GM12873 (cell line): ENCODE measurements at regions not wholly inside any gene's neighbourhood (a gene's known extent, or its start where the extent isn't known, plus 50 kb on each side); places are given as distances from the start of the nearest gene placed in this dataset.

ENCODE experiments used
- CTCF ChIP-seq: IDR thresholded peaks from 2 replicates; pipeline ENCODE4 v1.5.1; 2012; ENCODE audit warnings: low read depth, mild to moderate bottlenecking, moderate library complexity, low read length, control low read depth; ENCODE audit not compliant: insufficient read depth; ENCODE audit errors: missing control alignments

- no peak for TF ChIP-seq CTCF
These were observed 145.1 kb downstream of the LYPLAL1 start for GRCh38 chr1:219318826-219319225.

DNA sequence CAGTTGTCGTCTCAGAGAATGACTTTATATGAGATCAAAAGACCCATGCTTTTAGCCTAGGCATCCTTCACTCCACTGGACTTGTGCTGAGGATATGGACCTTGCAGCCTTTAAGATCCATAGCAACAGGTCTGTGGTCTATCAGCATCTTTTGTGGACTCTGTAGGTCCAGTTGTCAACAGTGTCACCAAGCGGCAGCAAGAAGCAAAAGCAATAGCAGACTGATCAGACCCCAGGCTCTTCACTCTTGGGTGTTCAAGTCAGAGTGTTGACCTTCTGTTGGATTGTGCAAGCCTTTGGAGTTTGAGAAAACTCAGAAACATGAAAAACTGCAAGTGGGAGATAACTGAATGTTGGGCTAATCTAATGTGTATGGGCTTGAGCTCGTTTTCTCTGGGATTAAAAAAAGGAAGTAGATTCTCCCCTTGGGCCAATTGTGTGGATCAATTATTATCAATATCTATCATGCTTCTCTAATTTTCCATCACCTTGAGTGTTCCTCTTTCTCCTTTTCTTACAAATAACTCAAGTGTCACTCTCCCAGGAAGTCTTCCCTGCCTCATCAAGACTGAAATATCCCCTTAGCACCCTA, 144.2 kb downstream of the LYPLAL1 start:
- peak; percentile 74 for TF ChIP-seq CTCF

- TF ChIP-seq CTCF: no peak
These were observed 142.4 kb downstream of the LYPLAL1 start for GRCh38 chr1:219316066-219316465.

GRCh38 chr1:219313961-219314360, 140.3 kb downstream of the LYPLAL1 start:
- no peak for TF ChIP-seq CTCF

- no peak for TF ChIP-seq CTCF
These were observed 139.3 kb downstream of the LYPLAL1 start for GRCh38 chr1:219312967-219313366.

GRCh38 chr1:219310181-219310728, 136.6 kb downstream of the LYPLAL1 start:
- no peak for TF ChIP-seq CTCF

GRCh38 chr1:219308367-219308766, 134.7 kb downstream of the LYPLAL1 start:
- TF ChIP-seq CTCF: no peak
